HL-60 (cell line): ENCODE measurements at regions not wholly inside any gene's neighbourhood (a gene's known extent, or its start where the extent isn't known, plus 50 kb on each side); places are given as distances from the start of the nearest gene placed in this dataset.

Experiments used
- SPI1 ChIP-seq: IDR thresholded peaks from 2 replicates; pipeline ENCODE4 v1.6.1; 2012; ENCODE audit warnings: low read depth, mild to moderate bottlenecking, borderline replicate concordance
- TF ChIP-seq, protein P1 (sequence below): IDR thresholded peaks from one replicate; pipeline ENCODE4 v1.5.1; 2011; ENCODE audit warnings: low read length, control low read depth, inconsistent platforms; ENCODE audit not compliant: insufficient read depth

DNA sequence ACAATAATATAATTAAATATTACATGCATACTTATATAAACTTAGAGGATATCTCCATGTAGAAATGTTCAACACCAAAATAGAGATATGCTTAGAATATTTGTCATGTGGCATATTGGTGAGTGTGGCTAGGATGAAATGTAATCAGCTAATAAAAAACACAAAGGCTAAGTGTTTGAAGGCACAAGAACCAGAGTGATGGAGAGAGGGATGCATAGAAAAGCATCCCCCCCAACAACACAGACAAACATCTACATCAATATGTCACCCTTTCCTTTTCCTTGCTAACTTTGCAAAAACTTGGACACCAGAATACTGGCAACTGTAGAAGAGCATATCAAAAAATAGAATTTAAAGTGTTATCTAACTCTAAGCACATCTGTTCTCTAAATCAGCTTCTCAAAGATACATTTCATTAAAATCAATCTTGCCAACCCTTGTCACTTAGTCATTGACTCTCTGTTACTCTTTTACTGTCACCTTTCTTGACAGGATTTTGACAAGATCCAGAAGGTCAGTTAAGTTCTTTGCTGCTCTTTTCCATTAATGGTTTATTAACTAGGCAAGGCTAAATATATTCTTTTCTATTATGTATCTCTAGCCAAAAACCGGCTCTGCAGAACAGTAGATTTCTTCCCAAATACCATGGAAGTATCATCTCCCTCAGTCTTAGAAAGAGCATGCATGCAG lies 695.9 kb downstream of the OTOL1 start:
- TF ChIP-seq, protein P1, sequence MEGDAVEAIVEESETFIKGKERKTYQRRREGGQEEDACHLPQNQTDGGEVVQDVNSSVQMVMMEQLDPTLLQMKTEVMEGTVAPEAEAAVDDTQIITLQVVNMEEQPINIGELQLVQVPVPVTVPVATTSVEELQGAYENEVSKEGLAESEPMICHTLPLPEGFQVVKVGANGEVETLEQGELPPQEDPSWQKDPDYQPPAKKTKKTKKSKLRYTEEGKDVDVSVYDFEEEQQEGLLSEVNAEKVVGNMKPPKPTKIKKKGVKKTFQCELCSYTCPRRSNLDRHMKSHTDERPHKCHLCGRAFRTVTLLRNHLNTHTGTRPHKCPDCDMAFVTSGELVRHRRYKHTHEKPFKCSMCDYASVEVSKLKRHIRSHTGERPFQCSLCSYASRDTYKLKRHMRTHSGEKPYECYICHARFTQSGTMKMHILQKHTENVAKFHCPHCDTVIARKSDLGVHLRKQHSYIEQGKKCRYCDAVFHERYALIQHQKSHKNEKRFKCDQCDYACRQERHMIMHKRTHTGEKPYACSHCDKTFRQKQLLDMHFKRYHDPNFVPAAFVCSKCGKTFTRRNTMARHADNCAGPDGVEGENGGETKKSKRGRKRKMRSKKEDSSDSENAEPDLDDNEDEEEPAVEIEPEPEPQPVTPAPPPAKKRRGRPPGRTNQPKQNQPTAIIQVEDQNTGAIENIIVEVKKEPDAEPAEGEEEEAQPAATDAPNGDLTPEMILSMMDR, result no peak
- no peak for TF ChIP-seq SPI1
